GM10266 (cell line): ENCODE measurements at regions not wholly inside any gene's neighbourhood (a gene's known extent, or its start where the extent isn't known, plus 50 kb on each side); places are given as distances from the start of the nearest gene placed in this dataset.

Source experiments
- DNase-seq: peaks from one replicate; pipeline ENCODE4 v3.0.0; 2012; ENCODE audit errors: extremely low spot score
- CTCF ChIP-seq: IDR thresholded peaks from 2 replicates; pipeline ENCODE4 v1.5.1; 2012; ENCODE audit warnings: mild to moderate bottlenecking, low read depth; ENCODE audit not compliant: control insufficient read depth, insufficient read depth; ENCODE audit errors: missing control alignments

GRCh38 chr2:81148323-81148722 lies 843.8 kb upstream of the LRRTM1 start:
- TF ChIP-seq CTCF: no peak

GRCh38 chr2:81136296-81136695 lies 831.7 kb upstream of the LRRTM1 start:
- TF ChIP-seq CTCF: no peak
- no peak for DNase-seq

More at GRCh38 chr2:81148323-81148722, 843.8 kb upstream of the LRRTM1 start:
- DNase-seq: no peak

- no peak for DNase-seq
- TF ChIP-seq CTCF: no peak
Measured at GRCh38 chr2:81097361-81097760, 792.8 kb upstream of the LRRTM1 start.

GRCh38 chr2:81093031-81093430 lies 788.5 kb upstream of the LRRTM1 start:
- DNase-seq: no peak
- no peak for TF ChIP-seq CTCF

GRCh38 chr2:81087646-81088045 lies 783.1 kb upstream of the LRRTM1 start:
- no peak for TF ChIP-seq CTCF
- no peak for DNase-seq

GRCh38 chr2:81084101-81084500 lies 779.5 kb upstream of the LRRTM1 start:
- no peak for DNase-seq
- TF ChIP-seq CTCF: no peak

- DNase-seq: no peak
- no peak for TF ChIP-seq CTCF
Measured at GRCh38 chr2:81078631-81079030, 774.1 kb upstream of the LRRTM1 start.
